GM12872 (cell line): ENCODE measurements at regions not wholly inside any gene's neighbourhood (a gene's known extent, or its start where the extent isn't known, plus 50 kb on each side); places are given as distances from the start of the nearest gene placed in this dataset.

ENCODE experiments used
- TF ChIP-seq, protein P1 (sequence below): IDR thresholded peaks from 3 replicates; pipeline ENCODE4 v1.5.1; 2011; ENCODE audit warnings: low read depth, mild to moderate bottlenecking, low read length, moderate library complexity; ENCODE audit not compliant: insufficient read depth

DNA sequence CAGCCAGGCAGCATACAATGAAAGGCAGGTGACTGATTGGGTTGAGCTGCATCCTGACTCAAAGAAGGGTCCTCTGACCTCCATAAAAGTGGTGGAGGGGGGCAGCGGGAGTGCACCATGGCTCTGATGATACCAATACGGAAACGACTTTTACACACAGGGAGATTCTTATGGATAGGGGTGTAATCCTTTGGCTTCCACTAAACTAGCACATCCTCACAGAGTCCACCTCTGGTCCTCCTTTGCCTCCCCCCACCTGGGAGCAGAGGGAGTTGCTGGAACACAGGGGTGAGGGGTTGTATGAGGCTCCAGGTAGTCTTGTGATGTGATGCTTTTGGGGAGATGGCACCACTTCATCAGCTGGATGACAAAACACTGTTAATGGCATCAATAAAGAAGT, 361.0 kb downstream of the BARHL2 start:
- TF ChIP-seq, protein P1, sequence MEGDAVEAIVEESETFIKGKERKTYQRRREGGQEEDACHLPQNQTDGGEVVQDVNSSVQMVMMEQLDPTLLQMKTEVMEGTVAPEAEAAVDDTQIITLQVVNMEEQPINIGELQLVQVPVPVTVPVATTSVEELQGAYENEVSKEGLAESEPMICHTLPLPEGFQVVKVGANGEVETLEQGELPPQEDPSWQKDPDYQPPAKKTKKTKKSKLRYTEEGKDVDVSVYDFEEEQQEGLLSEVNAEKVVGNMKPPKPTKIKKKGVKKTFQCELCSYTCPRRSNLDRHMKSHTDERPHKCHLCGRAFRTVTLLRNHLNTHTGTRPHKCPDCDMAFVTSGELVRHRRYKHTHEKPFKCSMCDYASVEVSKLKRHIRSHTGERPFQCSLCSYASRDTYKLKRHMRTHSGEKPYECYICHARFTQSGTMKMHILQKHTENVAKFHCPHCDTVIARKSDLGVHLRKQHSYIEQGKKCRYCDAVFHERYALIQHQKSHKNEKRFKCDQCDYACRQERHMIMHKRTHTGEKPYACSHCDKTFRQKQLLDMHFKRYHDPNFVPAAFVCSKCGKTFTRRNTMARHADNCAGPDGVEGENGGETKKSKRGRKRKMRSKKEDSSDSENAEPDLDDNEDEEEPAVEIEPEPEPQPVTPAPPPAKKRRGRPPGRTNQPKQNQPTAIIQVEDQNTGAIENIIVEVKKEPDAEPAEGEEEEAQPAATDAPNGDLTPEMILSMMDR: no peak

DNA sequence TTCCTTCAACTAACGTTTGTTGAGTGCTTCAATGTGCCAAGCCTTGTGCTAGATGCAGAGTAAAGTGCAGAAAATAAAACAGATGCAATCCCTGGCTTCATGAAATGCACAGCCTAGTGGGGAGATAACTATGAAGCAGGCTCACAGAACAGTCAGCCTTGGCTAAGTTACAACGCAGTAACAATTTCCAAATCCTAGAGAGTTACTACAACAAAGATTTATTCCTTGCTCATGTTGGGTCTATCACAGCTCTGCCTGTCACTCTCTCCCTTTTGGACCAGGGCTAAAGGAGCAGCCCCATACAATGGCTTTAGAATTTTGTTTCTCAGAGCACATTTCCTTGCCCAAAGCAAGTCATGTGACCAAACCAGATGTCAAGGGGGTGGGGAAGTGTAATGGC, 359.8 kb downstream of the ZNF326 start:
- TF ChIP-seq, protein P1: no peak

DNA sequence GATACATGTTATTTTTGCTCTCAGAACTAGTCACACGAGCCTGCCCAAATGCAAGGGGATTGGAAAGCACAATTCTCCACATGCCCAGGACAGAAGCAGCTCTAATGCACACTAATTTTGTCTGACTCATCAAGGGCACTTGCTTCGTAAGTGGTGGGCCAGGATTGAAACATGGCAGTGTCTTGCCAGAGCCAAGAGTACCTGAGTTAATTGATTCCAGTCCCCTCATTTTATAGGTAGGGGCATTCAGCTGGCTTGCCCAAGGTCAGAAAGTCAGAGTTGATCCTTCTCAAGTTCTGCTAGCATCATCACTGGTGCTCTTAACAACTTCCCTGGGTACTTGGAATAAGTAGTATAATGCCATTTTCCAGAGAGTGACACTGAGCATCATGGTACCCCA, 356.1 kb downstream of the ZNF326 start:
- TF ChIP-seq, protein P1: no peak

DNA sequence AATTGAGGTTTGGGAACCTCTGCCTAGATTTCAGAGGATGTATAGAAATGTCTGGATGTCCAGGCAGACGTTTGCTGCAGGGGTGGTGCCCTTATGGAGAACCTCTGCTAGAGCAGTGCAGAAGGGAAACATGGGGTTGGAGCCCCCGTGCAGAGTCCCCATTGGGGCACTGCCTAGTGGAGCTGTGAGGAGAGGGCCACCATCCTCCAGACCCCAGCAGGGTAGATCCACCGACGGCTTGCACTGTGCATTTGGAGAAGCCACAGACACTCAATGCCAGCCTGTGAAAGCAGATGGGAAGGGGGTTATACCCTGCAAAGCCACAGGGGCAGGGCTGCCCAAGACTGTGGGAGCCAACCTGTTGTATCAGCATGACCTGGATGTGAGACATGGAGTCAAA, 354.6 kb downstream of the ZNF326 start:
- TF ChIP-seq, protein P1: no peak

DNA sequence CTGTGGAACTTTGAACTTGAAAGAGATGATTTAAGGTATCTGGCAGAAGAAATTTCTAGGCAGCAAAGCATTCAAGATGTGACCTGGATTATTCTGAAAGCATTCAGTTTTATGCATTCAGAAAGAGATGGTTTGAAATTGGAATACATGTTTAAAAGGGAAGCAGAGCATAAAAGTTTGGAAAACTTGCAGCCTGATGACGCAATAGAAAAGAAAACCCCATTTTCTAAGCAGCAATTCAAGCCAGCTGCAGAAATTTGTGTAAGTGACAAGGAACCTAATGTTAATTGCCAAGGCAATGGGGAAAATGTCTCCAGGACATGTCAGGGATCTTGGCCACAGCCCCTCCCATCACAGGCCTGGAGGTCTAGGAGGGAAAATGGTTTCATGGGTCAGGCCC, 354.0 kb downstream of the ZNF326 start:
- TF ChIP-seq, protein P1: no peak

DNA sequence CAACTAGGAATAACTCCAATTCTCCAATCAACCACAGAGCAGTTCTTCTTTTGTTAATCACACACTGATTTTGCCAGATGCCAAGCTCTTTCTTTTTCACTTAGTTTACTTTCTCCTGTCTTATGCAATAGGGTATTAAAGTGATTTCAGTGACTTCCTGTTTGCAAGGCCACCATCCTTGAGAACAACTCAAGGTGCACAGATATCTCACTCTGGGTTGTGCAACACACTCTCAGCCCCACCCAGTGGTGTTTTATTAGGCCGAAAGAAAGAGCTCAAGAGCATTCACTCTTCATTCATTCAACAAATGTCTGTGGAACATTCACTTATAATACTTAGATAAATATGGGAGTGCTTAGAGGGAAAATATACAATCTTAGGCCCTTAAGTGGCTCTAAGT, 352.5 kb downstream of the ZNF326 start:
- TF ChIP-seq, protein P1: no peak

DNA sequence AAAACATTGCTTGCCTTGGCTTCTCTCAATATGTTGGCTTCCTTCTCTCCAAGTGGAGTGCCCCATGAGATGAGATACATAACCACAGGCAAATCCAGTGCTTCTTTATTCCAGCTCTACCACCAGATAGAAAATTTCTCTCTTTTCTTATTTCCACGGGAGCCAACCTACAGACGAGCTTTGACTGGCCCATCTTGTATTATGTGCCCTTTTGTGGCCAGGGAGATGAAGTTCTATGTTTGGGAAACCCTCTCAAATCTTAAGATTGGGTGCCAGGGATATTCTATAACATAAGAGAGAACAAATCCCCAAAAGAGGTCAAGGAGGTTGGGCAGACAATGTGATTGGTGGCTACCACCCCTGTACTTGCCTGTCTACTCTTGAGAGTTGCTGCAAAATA, 351.8 kb downstream of the ZNF326 start:
- TF ChIP-seq, protein P1: no peak

DNA sequence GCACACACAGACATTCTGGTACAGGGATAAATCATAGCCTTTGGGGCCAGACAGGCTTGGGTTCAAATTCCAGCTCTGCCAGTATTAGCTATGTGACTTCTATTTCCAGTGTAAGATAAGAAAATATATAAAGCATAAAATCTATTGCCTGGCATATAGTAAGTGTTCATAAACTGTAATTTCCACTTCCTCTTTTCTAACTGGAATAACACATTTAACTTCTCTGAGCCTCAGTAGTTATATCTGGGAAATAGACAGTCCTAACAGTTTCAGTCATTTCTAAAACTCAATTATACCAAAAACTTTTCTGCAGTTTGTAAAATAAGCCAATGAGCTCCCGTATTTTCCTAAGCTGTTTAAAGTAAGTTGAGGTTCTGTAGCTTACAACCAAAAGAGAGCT, 351.4 kb downstream of the ZNF326 start:
- TF ChIP-seq, protein P1: no peak
